Germinal center (tissue), 1 donor: ENCODE measurements at regions not wholly inside any gene's neighbourhood (a gene's known extent, or its start where the extent isn't known, plus 50 kb on each side); places are given as distances from the start of the nearest gene placed in this dataset.
"Not testable (repeated sequence)": the region's sequence is repeated elsewhere in the genome, so short reads cannot be mapped to it uniquely, and the experiment has no call there.

Experiments used
- DNase-seq: peaks from one replicate; pipeline ENCODE4 v3.0.0; 2012; ENCODE audit warnings: mixed read lengths, low spot score

DNA sequence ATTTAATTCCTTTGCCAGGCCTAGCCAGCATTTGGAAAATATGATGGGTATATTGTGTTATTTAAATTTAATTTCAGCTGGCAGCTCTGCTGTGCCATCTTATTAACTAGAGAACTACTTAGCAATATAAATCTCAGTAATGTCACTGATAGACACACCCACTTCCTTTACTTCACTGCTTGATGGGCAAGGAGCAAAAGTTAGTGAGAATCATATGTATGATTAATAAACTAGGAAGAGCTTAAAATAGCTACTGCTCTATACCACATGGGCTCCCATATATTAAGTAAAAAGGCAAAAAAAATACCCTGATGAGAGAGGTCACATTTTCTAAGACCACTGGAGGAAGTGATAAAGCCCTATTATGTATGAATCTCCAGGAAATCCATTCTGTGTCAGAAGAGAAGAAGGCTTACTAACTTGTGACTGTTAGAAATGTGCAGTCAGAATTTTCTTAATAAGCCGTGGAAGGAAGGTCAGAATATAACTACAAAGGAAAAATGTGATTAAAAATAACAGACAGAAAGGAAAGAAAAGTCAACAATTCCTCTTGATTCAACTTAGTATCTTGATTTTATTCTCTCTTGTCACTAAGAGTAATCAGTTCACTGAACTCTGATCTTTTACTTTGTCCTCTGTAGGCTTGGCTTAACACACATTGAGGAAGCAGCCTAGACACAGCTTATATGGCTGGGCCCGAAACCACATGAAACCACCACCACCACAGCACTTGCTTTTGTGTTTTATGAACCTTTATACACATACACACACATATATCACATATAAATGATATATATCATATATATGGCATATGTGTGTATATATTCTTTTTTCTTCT is 1233.9 kb upstream of the ALCAM start:
- no peak for DNase-seq

DNA sequence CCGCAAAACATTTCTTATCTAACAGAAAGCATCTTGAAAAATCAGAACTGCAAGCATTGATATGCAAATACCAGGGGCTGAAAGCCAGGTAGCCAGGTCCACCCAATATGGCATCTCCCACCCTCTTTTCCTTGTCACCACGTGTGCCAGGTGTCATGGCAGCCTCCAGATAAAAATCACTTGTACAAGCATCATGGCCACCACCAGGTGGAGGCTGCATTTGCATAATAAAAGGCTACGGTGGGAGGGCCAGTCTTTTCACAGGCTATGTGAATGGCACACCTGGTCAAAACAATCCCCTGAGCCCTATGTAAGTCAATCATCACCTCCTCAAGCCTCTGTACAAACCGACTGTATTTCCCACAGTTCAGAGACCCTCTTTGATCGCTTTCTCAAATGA is 1233.1 kb upstream of the ALCAM start:
- no peak for DNase-seq

DNA sequence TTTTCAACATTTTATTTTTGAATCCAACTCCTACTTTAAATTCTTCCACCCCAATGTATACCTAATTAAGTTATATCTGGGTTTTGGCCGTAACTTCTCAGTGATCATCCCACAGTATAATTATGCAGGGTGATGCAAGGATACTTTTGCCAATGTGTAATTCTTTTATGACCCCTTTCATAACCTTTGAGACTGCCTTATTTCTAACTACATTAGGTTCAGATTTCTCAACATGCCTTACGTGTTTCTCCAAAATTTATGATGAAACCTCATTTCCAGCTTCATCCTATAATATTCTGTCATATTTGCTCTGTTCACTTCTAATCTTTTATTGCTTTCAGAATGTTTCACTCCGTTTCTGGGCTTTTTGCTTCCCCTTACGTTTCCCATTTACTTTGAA is 1229.6 kb upstream of the ALCAM start:
- no peak for DNase-seq

DNA sequence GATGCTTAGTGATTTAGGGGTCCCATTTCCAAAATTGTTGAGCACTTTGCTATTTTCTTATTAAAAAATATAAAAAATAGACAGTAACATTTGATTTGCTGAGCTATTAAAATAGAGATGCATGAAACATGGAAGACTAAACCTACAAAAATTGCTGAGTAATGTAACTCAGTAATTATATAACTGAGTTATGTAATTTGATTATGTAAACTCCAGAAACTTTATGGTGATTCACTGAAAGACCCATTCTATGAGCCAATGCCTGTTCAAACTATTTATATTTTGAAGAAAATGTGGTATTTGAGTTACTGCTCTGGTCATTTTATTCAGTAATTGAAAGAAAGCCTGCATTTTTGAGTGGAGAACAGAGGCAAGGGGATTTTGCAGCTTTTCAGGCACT is 1221.5 kb upstream of the ALCAM start:
- no peak for DNase-seq

DNA sequence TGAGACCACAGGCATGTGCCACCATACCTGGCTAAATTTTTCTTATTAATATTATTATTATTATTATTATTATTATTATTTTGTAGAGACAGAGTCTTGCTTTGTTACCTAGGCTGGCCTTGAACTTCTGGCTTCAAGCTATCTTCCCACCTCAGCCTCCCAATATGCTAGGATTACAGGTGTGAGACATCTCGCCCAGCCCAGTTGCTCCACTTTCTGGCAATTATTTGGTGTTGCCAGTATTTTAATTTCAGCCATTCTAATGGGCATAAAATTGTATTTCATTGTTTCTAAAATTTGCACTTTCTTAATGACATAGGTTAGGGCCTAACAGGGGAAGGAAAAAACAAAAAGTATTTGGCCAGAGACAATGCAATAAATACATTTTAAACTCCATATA is 1217.6 kb upstream of the ALCAM start:
- DNase-seq, result no peak

DNA sequence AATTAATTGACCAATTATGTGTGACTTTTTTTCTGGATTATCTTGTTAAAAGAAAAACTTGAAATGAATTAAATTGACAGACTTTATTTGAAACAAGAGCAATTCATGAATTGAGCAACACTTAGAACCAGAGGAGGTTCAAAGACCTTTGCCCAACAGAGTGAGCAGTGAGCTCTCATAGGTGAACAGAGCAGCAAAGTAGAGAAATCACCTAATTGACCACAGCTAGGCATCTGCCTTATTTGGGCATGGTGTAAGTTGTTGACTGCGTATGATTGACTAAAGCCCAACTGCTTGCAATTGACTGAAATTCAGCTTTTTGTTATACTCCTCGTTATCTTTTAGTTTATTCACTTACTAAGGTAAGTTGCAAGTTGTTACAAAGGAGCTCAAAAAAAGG is 1216.0 kb upstream of the ALCAM start:
- DNase-seq, result no peak

DNA sequence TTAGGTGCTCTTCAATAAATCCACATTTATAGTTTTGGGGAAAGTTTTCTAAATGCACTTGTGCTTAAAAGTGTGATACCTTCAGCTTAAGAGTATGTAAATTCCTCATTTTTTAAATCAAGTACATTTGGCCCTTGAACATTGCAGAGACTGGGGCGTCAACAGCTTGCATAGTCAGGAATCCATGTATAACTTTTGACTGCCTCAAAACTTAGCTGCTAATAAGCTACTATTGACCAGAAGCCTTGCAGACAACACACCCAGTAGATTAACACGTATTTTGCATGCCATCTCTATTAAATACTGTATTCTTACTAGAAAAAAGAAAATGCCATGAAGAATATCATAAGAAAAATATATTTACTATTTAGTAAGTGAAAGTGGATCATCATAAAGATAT is 1211.8 kb upstream of the ALCAM start:
- no peak for DNase-seq

DNA sequence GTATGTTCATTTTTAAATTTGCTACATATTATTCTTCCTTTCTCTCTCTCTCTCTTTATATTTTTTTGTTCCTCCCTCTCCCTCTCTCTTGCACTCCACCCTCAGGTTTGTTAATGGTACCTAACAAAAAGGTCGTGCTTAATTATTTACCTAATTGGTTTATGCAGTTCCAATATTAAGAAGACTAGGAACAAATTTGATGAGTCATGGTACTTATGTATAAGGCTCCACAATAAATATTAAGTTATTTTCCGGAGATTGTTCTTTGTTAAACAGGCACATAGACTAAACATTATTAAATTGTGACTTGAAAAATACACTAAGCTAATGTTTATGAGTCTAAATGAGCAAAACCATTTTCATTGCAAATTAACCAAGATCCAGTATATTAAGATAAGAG is 1200.8 kb upstream of the ALCAM start:
- no peak for DNase-seq

DNA sequence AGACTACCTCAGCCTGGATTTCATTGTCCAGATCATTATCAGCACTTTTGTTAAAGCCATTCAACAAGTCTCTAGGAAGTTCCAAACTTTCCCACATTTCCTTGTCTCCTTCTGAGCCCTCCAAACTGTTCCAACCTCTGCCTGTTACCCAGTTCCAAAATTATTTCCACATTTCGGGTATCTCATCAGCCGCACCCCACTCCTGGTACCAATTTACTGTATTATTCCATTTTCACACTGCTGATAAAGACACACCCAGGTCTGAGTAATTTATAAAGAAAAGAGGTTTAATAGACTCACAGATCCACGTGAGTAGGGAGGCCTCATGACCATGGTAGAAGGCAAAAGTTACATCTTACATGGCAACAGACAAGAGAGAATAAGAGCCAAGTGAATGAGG is 1198.3 kb upstream of the ALCAM start:
- DNase-seq, result no peak

DNA sequence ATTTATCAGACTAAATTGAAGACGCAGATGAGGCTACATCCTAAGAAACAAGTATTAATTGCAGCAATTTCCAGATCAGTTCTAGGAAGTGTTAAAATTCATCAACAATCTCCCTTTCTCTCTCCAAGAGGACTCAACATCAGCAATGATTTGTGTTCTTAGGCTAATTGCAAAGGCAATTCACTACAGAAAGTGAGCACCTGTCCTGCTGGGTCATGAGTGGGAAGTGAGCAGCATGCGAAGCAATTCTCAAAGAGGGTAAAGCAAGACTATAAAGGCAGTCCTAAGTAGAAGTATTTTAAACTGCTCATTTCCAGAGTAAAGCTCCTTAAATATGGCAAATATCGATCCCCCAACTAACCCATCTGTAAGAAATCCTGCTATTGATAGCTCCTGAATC is 1191.0 kb upstream of the ALCAM start:
- no peak for DNase-seq

DNA sequence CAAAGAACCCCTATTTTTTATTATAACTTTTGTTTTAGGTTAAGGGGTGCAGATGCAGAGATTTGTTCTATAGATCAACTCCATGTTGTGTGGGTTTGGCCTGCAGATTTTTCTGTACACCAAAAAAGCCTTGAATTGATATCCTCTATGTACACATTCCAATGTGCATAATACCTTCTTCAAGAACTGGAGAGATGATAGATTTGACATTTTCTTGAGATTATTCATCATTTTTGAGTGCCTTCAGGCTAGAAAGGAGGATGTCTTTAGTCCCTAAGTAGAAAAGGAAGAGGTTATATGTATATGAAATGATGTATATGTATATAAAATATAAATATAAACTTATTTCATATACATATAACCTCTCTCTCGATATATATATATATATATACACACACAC is 1190.0 kb upstream of the ALCAM start:
- no peak for DNase-seq

DNA sequence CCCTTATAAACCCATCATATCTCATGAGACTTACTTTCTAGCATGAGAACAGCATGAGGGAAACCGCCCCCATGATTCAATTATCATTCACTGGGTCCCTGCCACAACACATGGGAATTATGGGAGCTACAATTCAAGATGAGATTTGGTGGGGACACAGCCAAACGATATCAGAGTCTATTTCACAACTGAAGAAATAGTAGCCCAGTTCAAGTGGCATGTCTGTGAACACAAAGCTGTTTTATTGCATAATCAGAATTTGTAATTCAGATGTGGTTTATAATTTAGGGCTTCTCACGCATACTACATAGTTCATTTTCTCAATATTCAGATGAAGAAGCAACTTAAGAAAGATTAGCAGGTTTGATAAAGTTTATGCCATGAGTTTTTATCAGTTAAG is 1188.0 kb upstream of the ALCAM start:
- no peak for DNase-seq

DNA sequence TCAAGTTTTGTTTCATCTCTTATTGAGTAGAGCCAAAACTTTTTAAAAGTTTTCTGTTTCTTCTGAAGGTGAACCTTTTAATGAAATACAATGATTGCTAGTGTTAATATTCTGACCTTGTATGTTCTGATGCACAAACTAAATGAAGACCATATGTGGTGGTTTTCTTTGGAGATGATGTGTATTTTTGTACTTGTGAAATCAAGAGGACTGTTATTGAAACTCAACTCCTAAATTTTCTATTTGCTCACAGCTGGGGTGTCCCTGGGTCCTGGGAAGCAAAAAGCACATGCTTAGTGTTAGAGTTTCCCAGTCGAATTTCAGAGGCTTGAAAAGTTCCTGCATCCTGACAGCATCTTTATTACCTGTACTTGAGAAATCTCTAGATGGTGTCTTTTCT is 1185.8 kb upstream of the ALCAM start:
- no peak for DNase-seq

DNA sequence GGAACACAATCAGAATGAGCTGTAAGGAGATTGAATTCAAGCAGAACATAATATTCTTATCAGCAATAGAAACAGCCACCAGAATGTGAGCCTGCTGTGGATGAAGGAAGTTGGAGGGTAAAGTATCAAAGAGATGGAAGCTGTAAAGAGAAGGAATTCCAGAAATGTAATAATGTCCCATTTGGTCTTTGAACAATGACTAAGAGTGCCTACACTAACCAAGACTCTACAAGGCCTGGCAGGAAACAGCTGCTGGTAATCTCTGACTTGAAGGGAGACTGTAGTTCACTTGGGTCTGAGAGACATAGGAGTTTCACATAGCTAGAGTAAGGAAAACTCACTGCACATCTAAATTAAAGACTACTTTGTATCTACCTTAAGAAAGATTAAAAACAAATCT is 1176.0 kb upstream of the ALCAM start:
- DNase-seq, result no peak

DNA sequence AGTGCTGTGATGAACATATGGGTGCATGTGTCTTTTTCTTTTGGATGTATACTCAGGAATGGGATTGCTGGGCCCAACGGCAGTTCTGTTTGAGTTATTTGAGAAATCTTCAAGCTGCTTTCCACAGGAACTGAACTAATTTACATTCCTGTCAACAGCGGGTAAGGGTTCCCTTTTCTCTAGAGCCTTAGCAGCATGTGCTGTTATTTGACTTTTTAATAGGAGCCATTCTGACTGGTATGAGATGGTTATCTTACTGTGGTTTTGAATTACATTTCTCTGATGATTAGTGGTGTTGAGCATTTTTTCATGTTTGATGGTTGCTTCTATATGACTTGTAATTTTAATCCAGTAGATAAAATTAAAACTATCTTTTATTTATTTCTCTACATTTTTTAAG is 1168.6 kb upstream of the ALCAM start:
- DNase-seq, result no peak

DNA sequence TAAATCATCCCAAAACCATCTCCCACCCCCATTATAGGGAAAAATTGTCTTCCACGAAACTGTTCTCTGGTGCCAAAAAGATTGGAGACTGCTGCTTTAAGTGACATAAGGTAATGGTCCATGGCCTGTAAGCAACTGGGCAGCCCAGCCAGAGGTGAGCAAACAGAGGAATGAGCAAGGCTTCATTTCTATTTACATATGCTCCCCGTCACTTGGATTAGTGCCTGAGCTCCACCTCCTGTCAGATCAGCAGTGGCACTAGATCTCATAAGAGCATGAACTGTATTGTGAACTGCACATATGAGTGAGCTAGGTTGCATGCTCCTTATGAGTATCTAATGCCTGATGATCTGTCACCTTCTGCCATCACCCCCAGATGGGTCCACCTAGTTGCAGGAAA is 1159.8 kb upstream of the ALCAM start:
- no peak for DNase-seq

DNA sequence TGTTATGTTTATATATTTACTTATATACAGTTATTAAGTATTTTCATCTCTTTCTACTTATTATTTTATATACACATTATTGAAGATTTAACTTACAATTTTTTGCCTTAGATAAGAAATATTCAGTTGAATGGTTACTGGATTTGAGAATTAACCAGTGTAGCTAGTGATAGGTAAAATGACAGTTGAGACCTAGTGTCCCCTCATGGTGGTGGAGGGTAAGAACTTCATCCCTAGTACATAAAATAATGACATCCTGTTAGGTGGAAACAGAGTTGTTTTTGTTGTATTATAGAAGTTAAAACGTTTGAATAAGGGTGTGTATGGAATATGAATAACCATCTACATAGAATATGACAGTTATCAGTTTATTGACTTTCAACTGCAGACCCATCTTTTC is 1152.4 kb upstream of the ALCAM start:
- no peak for DNase-seq

DNA sequence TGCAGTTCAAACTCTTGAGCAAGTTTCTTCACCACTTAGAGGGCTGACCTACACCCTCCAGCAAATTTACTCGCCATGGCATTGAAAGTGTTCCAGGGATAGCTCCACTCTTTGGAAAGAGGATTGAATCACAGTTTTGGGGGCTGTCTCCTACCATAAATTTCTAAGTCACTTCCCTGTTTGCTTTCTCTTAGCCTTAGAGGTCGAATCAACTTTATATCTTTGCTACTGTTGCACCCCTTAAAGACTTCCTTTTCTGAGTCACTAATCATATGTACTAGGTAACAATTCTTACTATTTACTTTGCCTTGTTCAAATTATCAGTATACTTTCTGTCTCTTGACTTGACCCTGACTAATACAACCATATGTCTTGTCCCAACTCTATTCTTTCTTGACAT is 1151.8 kb upstream of the ALCAM start:
- no peak for DNase-seq

DNA sequence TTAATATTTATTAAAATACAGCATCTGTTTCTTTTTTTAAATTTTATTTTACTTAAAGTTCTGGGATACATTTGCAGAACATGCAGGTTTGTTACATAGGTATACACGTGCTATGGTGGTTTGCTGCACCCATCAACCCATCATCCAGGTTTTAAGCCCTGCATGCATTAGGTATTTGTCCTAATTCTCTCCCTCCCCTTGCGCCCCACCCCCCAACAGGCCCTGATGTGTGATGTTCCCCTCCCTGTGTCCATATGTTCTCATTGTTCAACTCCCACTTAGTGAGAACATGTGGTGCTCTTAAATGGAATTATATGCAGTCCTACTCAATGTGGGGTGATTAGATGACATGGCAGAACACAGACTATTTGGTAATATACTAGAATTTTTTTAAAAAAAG is 1147.7 kb upstream of the ALCAM start:
- not testable (repeated sequence) for DNase-seq

DNA sequence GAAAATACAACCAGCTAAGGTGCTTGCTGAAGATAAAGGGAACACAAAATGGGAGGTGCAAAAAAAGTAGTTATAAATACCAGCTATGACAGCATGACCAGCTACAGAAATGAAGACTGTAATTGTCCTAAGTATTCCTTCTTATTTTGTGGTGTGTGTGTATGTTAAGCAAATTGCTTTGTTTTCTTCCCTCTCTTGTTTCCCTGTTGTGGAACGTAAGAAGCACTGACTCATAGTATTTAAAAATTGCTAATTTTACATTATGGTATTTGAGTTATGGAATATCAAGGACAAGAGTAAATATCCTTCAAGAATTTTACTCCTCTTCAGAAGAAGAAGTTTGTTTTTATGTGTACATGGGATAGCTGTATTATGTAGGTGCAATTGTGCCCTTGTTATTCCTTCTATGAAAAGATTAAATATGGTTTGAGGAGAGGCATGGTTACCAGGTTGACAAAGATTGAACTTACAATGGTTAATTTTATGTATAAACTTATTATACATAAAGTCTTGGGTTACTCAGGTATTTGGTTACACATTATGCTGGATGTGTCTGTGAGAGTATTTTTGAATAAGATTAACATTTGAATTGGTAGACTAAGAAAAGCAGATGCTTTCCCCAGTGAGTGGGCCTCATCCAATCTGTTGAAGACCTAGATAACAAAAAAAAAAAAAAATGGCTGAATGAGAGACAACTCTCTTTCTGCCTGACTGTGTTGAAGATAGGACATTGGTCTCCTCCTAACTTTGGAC is 1132.1 kb upstream of the ALCAM start:
- no peak for DNase-seq

DNA sequence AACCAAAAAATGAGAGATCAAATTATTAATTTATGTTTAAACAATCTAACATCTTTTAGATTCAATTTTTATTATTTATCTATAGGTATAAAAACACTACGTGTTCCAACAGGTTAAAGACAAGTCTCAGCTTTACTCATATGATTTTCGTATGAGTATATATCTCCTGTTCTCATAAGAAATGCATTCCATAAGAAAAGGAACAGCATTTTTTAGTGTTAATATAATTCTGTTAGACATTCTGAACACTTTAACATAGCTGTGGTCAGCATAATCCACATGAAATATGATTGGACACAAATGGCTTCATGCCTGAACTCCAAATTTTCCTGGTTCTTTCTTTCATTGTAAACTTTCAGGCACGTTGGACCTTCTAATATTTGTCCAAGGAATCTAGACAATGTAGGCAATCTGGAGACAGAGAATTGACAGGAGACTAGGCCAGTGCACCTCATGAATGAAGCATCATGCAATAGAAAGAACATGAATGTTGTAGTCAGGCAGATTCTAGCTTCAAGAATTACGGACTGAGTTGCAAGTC is 1122.0 kb upstream of the ALCAM start:
- DNase-seq, result no peak

DNA sequence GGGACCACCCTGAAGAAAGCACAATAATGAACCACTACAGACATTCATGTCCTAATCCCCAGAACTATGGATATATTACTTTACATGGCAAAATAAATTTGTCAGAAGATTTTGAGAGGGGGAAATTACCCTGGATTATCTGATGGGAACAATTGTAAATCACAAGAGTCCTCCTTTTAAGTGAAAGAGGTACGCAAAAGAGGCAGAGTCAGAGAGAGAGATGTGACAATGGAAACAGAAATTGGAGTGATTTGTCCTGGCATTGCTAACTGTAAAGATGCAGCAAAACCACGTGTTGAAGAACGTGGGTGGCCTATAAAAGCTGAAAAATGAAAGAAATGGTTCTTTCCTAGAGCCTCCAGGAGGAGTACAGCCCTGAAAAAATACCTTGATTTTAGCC is 1121.4 kb upstream of the ALCAM start:
- no peak for DNase-seq

DNA sequence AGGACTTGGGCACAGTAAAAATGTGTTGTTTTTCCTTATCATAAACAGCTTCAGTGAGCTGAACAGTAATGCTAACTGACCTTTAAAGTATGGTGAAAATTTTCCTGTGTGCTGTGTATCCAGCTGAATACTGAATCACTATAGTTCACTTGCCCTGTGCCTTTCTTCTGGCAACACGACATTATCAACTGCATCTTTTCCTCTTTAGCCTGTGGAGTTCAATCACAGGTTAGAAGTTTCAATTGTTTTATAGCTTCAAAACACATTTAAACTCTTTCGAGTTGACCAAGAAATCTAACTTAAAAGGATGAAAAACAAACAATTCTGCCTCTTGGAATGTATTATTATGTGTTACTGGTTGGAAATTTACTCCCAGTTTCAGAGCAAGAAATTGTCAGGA is 1120.7 kb upstream of the ALCAM start:
- DNase-seq, result no peak

DNA sequence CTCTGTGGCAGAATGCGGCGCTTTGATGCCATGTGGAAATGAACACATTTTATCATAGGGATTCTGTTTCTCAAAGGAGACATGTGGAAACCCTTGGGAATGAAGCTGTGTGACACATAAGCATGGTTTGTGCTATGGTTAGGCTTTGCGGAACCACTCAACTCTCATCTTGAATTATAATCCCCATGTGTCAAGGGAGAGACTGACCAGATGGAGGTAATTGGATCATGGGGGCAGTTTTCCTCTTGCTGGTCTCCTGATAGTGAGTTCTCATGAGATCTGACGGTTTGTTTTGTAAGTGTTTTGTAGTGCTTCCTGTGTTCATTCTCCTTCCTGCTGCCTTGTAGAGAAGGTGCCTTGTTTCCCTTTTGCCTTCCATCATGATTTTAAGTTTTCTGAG is 1109.2 kb upstream of the ALCAM start:
- DNase-seq, result no peak
